Breast epithelium (tissue), 3 donors: ENCODE measurements at regions not wholly inside any gene's neighbourhood (a gene's known extent, or its start where the extent isn't known, plus 50 kb on each side); places are given as distances from the start of the nearest gene placed in this dataset.

Experiments
- POLR2A ChIP-seq: fragments of 450-650 bp; IDR thresholded peaks from one replicate; pipeline ENCODE4 v1.6.1; 2016; ENCODE audit warnings: antibody characterized with exemption, mild to moderate bottlenecking, moderate library complexity
- TF ChIP-seq, protein P1 (sequence below), 3 donors: fragments of 450-650 bp; IDR thresholded peaks; one replicate each; pipeline ENCODE4 v1.5.1; 2016 to 2017; ENCODE audit warnings: antibody characterized with exemption in 3 of 3, mild to moderate bottlenecking in 3 of 3, moderate library complexity in 3 of 3

GRCh38 chr2:226234187-226234586 is 565.4 kb downstream of the IRS1 start:
- TF ChIP-seq POLR2A = no peak
- TF ChIP-seq, protein P1, sequence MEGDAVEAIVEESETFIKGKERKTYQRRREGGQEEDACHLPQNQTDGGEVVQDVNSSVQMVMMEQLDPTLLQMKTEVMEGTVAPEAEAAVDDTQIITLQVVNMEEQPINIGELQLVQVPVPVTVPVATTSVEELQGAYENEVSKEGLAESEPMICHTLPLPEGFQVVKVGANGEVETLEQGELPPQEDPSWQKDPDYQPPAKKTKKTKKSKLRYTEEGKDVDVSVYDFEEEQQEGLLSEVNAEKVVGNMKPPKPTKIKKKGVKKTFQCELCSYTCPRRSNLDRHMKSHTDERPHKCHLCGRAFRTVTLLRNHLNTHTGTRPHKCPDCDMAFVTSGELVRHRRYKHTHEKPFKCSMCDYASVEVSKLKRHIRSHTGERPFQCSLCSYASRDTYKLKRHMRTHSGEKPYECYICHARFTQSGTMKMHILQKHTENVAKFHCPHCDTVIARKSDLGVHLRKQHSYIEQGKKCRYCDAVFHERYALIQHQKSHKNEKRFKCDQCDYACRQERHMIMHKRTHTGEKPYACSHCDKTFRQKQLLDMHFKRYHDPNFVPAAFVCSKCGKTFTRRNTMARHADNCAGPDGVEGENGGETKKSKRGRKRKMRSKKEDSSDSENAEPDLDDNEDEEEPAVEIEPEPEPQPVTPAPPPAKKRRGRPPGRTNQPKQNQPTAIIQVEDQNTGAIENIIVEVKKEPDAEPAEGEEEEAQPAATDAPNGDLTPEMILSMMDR (IDR thresholded peaks at IDR 0.05) = no peak
